GM21423 (cell line): ENCODE measurements at regions not wholly inside any gene's neighbourhood (a gene's known extent, or its start where the extent isn't known, plus 50 kb on each side); places are given as distances from the start of the nearest gene placed in this dataset.
"Not testable (repeated sequence)": the region's sequence is repeated elsewhere in the genome, so short reads cannot be mapped to it uniquely, and the experiment has no call there.

Experiments used
- ATAC-seq: cut with Tn5 transposase; IDR thresholded peaks from one replicate; pipeline ENCODE4 v1.9.1; 2021; ENCODE audit warnings: mild to moderate bottlenecking, moderate library complexity; ENCODE audit not compliant: unreplicated experiment

GRCh38 chrY:16715278-16715677, 1164.7 kb downstream of the CDY2B start:
- ATAC-seq: no peak

- ATAC-seq: no peak
These were observed 1206.8 kb downstream of the CDY2B start for GRCh38 chrY:16673102-16673787.

- ATAC-seq: no peak
These were observed 1211.6 kb downstream of the CDY2B start for GRCh38 chrY:16668402-16668801.

- ATAC-seq: no peak
These were observed 1217.3 kb downstream of the CDY2B start for GRCh38 chrY:16662741-16663140.

GRCh38 chrY:16659340-16659739, 1220.7 kb downstream of the CDY2B start:
- ATAC-seq: no peak

- no peak for ATAC-seq
These were observed 1226.0 kb downstream of the CDY2B start for GRCh38 chrY:16653971-16654370.

- no peak for ATAC-seq
These were observed 1234.0 kb downstream of the CDY2B start for GRCh38 chrY:16645991-16646390.

- no peak for ATAC-seq
These were observed 1234.6 kb downstream of the CDY2B start for GRCh38 chrY:16645449-16645848.

- ATAC-seq: peak; percentile 53
These were observed 1235.7 kb downstream of the CDY2B start for GRCh38 chrY:16644270-16644800.

- ATAC-seq: peak; percentile 36
These were observed 1240.2 kb downstream of the CDY2B start for GRCh38 chrY:16639777-16640176.

GRCh38 chrY:16638743-16639142, 1241.3 kb downstream of the CDY2B start:
- ATAC-seq: not testable (repeated sequence)

GRCh38 chrY:16636254-16636653, 1243.8 kb downstream of the CDY2B start:
- ATAC-seq: peak; percentile 97

GRCh38 chrY:16629146-16629545, 1250.9 kb downstream of the CDY2B start:
- ATAC-seq: no peak

GRCh38 chrY:16627122-16627521, 1252.9 kb downstream of the CDY2B start:
- no peak for ATAC-seq

- no peak for ATAC-seq
These were observed 1263.6 kb downstream of the CDY2B start for GRCh38 chrY:16616201-16616975.

- ATAC-seq: no peak
These were observed 1271.3 kb downstream of the CDY2B start for GRCh38 chrY:16608679-16609078.

GRCh38 chrY:16602146-16602545, 1277.9 kb downstream of the CDY2B start:
- ATAC-seq: no peak

- ATAC-seq: no peak
These were observed 1278.4 kb downstream of the CDY2B start for GRCh38 chrY:16601626-16602025.

- no peak for ATAC-seq
These were observed 1308.0 kb downstream of the CDY2B start for GRCh38 chrY:16572061-16572460.

- no peak for ATAC-seq
These were observed 1317.5 kb downstream of the CDY2B start for GRCh38 chrY:16562491-16562890.

GRCh38 chrY:16522021-16522420, 1358.0 kb downstream of the CDY2B start:
- ATAC-seq: no peak

- no peak for ATAC-seq
These were observed 1377.2 kb downstream of the CDY2B start for GRCh38 chrY:16502733-16503214.
